ENCODE measurements at regions not wholly inside any gene's neighbourhood (a gene's known extent, or its start where the extent isn't known, plus 50 kb on each side); places are given as distances from the start of the nearest gene placed in this dataset.
"Not testable (repeated sequence)": the region's sequence is repeated elsewhere in the genome, so short reads cannot be mapped to it uniquely, and the experiment has no call there.

DNA sequence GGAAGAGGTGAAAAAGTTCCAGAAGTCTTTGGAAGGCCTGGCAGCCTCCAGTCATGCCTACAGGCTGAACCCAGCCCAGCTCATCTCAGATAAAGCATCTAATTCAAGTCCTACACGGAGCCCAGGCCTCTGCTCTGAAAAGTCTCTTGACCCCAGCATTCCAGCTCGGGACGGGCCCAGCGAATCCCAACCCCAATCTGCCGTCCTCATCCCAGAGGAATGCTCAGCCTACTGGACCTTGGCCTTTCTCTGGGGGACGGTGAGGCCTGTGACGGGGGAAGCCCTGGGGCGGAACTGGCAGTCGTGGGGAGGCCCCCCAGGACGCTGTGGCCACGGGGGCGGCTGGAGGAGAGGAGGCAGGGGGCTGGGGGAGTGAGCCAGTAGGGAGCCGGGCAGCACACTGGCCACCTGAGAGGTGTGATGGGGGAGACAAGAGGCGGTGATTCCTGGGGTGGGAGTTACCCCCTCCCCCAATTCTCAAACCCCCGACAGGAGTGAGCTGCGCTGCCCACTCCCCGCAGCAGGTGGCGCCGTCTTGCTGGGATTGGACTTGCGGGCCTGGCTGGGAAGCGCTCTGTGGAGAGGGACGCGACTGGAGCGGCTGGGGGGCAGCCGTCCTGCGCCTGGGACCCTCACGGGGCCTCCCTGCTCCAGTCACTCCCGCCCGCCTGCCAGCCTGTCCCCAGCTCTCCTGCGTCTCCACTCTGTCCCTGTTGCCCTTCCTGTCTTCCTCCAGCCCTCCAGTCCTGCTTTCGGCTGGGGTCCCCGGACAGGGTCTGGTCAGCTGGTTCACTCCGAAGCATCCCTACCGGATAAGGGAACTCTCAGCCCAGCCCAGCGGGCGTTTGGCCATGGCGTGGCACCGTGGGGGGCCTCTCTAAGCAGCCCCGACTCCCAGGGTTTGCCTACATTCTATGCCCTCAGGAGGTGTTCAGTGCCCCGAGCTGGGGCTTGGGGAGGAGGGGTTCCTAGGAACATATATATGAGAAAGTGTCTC, 182.6 kb upstream of the HAAO start:
- H3K4me3 ChIP-seq (ENCODE audit: low read length) = no peak overlapping the region

DNA sequence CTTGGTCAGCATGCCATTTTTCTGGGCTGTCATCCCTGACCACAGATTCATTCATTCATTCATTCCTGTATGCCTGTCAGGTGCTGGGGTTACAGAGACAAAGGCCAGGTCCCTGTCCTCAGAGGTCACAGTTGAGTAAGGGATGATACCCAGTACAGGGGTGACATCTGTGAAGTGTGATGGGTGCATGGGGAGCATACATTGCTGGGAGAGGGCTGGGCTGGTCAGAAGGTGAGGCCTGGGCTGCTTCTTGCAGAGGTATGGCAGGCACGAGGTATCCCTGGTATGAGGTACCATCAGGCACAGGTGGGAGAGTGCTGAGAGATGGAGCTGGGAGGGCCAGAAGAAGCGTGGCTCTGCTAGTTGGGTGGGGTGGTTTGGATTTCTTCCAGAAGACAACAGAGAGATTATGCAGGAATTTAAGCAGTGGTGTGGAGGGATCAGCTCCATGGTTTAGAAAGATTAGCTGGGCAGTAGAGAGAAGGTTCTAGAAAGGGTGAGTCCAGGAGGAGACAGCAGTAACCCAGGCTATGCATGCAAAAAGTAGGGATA, 181.9 kb upstream of the HAAO start:
- no peak overlapping the region for H3K4me3 ChIP-seq (ENCODE audit: low read length)
- no peak for DNase-seq (ENCODE audit: low read depth, low spot score)

More for the DNA sequence above, 182.6 kb upstream of the HAAO start:
- no peak for DNase-seq (ENCODE audit: low read depth, low spot score)

DNA sequence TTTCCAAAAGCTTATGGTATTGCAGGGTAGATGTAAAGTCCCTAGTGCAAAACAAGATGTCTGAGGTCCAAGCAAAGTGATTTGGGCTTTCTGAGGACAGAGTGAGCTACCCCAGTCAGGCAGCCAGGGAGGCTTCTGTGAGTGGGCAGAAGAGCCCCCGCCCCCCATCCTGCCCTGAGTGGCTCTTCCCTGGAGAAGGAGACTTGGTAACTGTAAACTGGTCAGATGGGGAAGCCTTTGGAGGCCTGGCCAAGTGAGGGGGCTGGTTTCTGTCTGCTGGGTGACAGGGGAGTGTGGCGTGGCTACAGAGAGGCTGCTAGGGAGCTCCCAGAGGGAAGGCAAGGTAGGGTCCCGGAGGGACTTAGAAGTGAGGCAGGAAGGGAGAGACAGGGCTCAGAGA, 181.3 kb upstream of the HAAO start:
- no peak overlapping the region for H3K4me3 ChIP-seq (ENCODE audit: low read length)
- no peak for DNase-seq (ENCODE audit: low read depth, low spot score)

DNA sequence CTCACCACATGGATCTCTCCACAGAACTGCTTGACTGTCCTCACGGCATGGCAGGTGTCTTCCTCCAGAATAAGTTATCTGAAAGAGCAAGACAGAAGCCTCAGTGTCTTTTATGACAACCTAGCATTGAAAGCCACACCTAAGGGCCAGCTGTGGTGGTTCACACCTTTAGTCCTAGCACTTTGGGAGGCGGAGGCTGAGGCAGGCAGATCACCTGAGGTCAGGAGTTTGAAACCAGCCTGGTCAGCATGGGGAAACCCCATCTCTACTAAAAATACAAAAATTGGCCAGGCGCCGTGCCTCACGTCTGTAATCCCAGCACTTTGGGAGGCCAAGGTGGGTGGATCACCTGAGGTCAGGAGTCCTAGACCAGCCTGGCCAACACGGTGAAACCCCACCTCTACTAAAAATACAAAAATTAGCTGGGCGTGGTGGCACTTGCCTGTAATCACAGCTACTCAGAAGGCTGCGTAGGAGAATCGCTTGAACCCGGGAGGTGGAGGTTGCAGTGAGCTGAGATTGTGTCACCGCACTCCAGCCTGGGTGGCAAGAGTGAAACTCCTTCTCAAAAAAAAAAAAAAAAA, 180.6 kb upstream of the HAAO start:
- not testable (repeated sequence) for DNase-seq (ENCODE audit: low read depth, low spot score); H3K4me3 ChIP-seq (ENCODE audit: low read length)

DNA sequence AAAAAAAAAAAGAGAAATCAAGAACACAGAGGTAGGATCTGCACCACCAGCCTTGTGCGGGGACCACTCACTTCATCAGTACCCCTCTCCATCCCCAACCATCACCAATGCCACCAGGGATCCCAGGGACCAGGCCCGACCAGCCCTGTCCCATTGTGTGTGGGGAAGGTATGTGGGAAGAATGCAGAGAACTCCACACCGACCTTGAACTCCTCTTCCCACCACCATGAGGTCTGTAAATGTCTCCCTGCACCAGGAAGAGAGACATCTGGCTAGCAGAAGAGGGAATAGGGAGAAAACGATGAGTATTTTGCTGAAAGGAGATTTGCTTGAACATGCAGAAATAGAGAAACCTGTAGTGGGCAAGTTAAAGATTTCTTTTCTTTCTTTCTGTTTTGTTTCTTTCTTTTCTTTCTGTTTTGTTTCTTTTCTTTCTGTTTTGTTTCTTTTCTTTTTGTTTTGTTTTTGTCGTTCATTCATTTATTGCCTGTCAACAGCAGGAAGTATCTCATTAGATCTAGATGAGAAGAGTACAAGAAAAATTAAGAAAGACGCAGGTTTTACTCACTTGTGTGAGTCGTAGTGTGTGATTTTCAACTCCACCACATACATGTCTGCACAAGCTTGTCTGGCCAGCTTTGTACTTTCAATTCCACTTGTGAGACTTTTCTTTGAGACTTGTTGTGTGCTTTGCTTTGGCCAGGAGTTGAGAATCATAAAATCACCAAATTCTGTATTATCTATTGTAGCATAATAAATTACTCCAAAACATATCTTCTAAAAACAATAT, 179.8 kb upstream of the HAAO start:
- H3K4me3 ChIP-seq (ENCODE audit: low read length) = no peak overlapping the region
- DNase-seq (ENCODE audit: low read depth, low spot score) = no peak

DNA sequence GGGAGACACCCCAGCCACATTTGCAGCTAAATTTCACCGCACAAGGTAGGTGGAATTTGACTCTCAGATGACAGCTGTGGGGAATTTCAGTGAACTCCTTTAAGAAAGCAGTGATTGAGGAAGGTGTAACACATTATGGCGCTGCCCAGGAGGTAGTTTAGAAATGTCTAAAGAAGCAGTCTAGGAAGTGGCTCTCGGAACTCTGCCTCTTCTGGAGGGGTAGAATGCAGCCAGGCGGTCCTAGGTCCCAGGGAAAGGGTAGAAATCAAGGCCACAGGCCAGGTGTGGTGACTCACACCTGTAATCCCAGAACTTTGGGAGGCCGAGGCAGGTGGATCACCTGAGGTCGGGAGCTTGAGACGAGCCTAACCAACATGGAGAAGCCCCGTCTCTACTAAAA, 179.0 kb upstream of the HAAO start:
- H3K4me3 ChIP-seq (ENCODE audit: low read length) = no peak overlapping the region
- DNase-seq (ENCODE audit: low read depth, low spot score) = no peak

DNA sequence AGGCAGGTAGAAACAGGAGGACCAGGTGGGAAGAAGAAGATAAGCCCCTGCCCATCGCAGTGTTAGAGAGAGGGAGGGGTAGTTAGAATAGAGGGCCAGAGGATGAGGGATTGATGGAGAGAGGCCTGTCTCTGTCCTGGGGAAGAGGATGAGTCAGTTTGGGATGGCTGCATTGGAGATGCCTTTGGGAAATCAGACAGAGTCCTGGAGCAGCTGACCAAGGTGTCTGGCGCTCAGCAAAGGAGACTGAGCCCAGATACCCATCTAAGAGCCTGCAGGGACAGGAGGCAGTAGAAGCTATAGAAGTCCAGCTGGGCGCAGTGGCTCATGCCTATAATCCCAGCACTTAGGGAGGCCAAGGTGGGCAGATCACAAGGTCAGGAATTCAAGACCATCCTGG, 177.8 kb upstream of the HAAO start:
- no peak for DNase-seq (ENCODE audit: low read depth, low spot score)

DNA sequence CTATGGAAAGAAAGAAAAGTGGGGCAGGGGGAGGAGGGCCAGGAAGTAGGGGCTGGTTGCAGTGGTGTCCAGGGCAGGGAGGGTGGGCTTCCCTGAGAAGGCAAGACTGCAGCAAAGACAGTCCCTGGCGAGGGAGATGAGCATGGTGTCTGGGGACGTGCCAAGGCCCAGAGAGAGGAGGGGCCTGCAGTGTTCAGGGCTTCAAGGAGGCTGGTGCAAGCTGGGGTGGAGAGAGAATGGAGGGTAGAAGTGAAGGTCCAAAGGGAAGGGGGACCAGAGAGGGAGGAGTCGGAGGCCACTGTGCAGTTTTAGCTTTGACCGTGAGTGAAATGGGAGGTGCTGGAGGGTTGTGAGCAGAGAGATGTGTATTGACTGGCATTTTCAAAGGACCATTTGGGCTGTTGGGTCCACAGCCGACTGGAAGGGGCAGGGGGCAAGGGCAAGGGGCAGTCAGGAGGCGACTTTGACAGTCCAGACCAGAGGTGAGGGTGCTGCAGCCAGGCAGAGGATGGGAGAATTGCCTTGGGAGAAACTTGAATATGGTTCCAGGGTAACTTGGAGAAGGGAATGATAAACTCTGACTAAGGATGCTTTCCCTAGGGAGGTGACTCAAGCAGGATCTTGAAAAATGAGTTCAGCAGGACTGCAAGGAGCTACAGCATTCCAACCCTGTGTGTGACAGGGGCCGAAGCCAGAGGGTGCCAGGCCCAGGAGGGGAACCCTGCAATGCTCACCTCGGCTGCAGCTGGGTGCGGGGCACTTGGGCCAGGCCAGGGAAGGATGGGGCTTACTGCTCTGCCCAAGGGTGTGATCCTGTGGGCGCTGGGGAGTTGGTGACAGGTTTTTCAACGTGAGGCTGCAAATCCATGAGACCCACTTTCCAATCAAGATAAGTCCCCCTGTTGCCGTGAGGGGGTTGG, 177.1 kb upstream of the HAAO start:
- no peak overlapping the region for H3K4me3 ChIP-seq (ENCODE audit: low read length)
- no peak for DNase-seq (ENCODE audit: low read depth, low spot score)

More for the DNA sequence above, 177.8 kb upstream of the HAAO start:
- no peak overlapping the region for H3K4me3 ChIP-seq (ENCODE audit: low read length)

DNA sequence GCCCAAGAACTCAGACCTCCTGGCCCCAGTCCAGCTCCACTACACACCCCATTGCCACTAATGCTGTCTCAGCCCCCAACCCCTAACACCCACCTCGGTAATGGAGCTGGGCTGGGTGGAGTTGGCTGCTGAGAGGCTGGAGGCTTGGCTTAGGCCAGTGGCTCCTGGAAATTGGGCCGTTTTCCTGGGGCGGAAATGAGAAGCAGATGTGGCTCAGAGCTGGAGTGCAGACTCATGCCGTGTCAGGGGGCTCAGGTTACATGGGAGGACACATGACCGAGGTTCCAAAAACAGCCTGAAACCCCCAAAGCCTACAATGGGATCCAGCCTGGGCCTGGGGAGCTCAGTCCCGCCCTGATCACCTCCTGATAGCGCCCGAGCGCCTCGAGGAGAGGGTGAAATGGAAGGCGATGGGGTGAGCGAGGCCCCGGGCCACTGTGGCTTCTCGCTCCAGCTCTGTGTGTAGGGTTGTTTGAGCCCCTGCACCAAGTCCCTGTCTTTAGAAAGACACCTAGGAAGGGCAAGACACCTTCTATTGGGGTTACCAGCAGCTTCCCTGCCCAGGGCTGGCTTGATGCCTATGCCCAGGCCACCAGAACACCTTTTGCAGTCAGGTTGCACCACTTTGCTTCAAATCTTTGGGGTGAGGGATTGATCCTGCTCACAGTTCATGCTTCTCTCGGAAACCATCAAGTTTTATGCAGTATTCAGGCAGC, 175.7 kb upstream of the HAAO start:
- H3K4me3 ChIP-seq (ENCODE audit: low read length) = no peak overlapping the region
- no peak for DNase-seq (ENCODE audit: low read depth, low spot score)

DNA sequence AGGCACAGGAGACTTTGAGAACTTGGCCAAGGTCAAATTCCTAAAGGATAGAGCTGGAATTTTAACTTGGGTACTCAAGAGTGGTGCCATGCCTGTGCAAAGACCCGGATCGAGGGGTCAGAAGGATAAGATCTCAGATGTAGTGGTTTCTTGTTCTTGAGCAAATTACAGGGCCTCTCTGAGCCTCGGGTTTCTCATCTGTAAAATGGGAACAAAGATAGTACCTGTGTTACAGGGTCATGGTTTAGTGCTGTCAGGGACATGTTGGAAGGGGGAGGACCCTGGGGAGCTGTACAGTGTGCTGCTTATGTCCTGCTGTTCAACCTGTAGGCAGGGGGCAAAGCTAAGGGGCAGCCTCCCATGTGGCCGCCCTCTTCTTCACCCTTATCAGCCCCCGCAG, 173.5 kb upstream of the HAAO start:
- no peak overlapping the region for H3K4me3 ChIP-seq (ENCODE audit: low read length)
- DNase-seq (ENCODE audit: low read depth, low spot score) = no peak

DNA sequence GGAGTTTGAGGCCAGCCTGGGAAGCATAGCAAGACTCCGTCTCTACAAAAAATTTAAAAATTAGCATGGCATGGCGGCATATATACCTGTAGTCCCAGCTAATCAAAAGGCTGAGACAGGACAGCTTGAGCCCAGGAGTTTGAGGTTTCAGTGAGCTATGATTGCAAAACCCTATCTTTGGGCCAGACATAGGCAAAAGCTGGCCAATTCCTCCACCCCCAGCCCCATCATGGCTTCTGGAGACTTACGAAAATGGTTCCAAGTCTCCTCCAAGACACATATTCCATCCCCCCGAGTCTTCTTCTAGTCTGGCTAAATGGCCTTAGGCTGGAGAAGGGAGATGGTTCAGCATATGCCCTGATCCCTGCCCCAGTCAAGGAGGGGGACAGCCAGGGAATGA, 172.8 kb upstream of the HAAO start:
- DNase-seq (ENCODE audit: low read depth, low spot score) = no peak
- H3K4me3 ChIP-seq (ENCODE audit: low read length) = no peak overlapping the region

DNA sequence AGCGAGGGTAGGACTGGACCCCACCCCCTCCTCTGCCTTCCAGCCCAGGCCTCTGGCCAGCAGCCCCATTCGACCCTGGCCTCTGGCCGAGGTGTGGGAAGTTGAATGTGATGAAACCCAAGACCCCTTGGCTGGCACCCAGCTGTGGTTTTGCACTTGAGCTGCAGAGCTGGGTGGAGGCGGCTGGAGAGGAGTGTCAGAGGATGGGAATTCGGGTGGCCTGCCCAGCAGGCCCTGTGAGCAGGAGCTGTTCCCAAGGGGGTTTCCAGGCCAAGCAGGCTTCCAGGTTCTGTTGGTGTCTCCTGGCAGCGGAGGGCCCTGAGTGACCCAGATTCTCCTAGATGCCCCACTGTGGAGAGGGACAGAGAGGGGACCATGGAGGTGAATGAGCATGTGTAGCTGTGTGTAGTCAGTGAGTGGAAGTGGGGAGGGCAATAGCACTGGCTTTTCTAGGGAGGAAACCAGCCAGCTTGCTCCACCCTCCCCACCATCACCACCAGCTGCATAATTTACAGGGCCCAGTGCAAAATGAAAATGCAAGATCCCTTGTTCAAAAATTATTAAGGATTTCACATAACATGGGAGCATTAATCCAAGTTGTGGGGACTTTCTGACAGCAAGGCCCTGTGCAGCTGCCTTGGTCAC, 172.2 kb upstream of the HAAO start:
- no peak for DNase-seq (ENCODE audit: low read depth, low spot score)
- no peak overlapping the region for H3K4me3 ChIP-seq (ENCODE audit: low read length)

DNA sequence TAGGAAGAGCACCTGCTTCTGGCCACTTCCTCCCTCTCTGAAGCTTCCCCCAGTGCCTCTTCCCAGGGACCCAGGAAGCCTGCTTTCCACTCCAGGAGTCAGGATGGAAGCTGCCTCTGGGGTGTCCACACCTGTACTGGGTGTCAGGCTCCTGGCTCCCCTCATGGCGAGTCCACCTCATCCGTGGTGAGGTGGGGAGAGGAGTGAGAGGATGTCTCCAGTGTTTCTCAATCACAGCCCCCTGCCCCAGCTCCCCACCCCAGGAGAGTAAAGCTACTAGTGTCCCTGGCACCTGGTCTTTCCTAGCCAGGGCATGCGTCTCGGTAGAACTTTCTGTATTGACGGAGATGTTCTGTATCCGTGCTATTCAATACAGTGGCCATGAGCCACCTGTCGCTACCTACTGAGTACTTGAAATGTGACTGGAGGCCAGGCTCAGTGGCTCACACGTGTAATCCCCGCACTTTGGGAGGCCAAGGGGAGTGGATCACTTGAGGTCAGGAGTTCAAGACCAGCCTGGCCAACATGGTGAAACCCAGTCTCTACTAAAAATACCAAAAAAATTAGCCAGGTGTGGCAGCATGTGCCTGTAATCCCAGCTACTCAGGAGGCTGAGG, 171.2 kb upstream of the HAAO start:
- no peak overlapping the region for H3K4me3 ChIP-seq (ENCODE audit: low read length)
- DNase-seq (ENCODE audit: low read depth, low spot score) = no peak

DNA sequence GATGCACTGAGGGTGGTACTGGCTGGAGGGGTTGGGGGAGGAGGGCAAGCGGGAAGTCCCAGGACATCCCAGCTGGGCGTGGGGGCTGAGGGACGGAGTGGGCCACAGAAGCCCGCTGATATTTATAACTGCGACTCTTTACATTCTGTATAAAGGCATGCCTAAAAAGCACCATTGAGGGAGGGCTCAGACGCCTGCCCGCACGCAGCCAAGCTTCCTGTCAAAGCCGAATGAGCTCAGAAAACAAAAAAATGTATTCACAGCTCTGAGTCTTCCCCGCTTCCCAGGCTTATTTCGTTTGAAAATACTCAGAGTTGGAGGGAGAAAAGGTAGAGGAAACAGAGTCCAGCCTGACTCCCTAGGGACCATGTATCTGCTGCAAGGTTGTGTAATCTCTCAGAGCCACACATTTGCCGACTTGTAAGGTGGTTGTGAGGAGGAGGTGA, 170.1 kb upstream of the HAAO start:
- no peak overlapping the region for H3K4me3 ChIP-seq (ENCODE audit: low read length)
- DNase-seq (ENCODE audit: low read depth, low spot score) = no peak

DNA sequence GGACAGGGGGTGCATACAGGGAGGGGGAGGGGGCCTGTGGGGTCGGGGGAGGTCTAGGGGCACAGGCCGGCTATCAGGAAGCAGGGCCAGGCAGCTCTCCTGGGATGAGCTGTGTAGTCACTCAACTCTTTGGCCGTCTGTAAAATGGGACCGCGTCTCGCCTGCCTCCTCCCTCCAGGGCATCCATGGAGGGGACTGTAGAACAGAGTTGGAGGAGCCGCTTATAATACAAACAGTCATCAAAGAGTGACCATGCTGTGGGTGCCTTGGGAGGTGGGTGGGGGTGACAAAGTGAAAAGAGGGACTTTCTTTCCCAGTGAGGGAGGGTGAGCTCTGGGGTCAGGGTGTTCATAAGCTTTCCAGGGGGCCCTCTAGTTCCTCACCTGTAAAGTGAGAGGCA, 169.6 kb upstream of the HAAO start:
- H3K4me3 ChIP-seq (ENCODE audit: low read length) = no peak overlapping the region
- no peak for DNase-seq (ENCODE audit: low read depth, low spot score)

DNA sequence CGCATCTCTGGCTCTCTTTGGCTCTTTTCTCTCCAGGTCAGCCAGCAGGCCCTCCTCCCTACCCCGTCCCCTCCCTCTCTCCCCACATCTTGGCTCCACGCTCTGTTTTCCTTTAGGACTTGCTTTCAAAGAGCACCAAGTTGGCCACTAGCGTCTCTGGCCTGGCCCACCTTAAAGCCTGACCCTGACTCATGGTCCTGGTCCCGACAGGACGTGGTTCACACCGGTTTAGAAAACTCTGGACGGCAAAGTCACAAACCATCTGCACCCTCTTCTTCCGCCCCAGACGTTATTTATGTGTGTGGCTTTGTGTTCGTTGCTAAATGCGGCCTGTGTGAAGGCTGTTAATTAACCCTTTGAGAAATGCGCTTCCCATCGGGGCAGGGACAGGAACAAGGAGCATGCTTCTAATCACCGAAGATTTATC, 169.0 kb upstream of the HAAO start:
- DNase-seq (ENCODE audit: low read depth, low spot score) = peak; percentile 59
- H3K4me3 ChIP-seq (ENCODE audit: low read length) = no peak overlapping the region

DNA sequence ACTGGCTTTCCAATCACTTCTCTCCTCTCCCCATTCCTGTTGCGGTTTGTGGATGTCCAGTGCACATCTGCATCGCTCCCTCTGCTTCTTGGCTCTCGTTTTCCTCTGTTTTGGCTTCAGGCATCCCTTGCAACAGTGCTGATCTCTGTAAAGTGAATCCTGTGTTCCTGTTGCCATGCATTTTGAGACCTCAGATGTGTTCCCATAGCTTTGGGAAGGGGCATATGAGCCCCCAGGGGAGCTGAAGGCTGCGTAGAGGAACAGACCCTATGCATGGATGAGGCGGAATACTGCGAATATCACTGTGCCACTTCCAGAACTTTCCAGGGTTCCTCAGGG, 168.4 kb upstream of the HAAO start:
- no peak for DNase-seq (ENCODE audit: low read depth, low spot score)

More for the DNA sequence above, 168.4 kb upstream of the HAAO start:
- no peak overlapping the region for H3K4me3 ChIP-seq (ENCODE audit: low read length)
